H9 (cell line): ENCODE measurements at regions not wholly inside any gene's neighbourhood (a gene's known extent, or its start where the extent isn't known, plus 50 kb on each side); places are given as distances from the start of the nearest gene placed in this dataset.

Source experiments
- DNase-seq: peaks from one replicate; pipeline ENCODE4 v3.0.0-alpha.2; 2017
- H2AFZ ChIP-seq: one replicate; pipeline ENCODE4 v1.6.1; 2013; ENCODE audit warnings: mild to moderate bottlenecking, low read length, control low read depth, moderate library complexity
- H2AK5ac ChIP-seq: 2 replicates; pipeline ENCODE4 v1.6.1; 2013; ENCODE audit warnings: low read length, control low read depth, mixed read lengths; ENCODE audit not compliant: insufficient read length
- H2BK120ac ChIP-seq: one replicate; pipeline ENCODE4 v1.6.1; 2013; ENCODE audit warnings: low read depth, mild to moderate bottlenecking, low read length, control low read depth, inconsistent platforms; ENCODE audit not compliant: poor library complexity, severe bottlenecking
- H2BK12ac ChIP-seq: 2 replicates; pipeline ENCODE4 v1.6.1; 2013; ENCODE audit warnings: low read length, control low read depth, mixed read lengths, low read depth; ENCODE audit not compliant: insufficient read length
- H2BK15ac ChIP-seq: 2 replicates; pipeline ENCODE4 v1.6.1; 2013; ENCODE audit warnings: low read depth, low read length, control low read depth
- H2BK20ac ChIP-seq: one replicate; pipeline ENCODE4 v1.6.1; 2013; ENCODE audit warnings: low read depth, mild to moderate bottlenecking, low read length, control low read depth, inconsistent platforms; ENCODE audit not compliant: poor library complexity, severe bottlenecking
- H2BK5ac ChIP-seq: 2 replicates; pipeline ENCODE4 v1.6.1; 2013; ENCODE audit warnings: low read length, control low read depth, mixed read lengths; ENCODE audit not compliant: insufficient read length
- H3K14ac ChIP-seq: 2 replicates; pipeline ENCODE4 v1.6.1; 2013; ENCODE audit warnings: low read length, control low read depth; ENCODE audit not compliant: insufficient read depth
- H3K18ac ChIP-seq: 2 replicates; pipeline ENCODE4 v1.6.1; 2013; ENCODE audit warnings: low read depth, mild to moderate bottlenecking, mixed read lengths, low read length, control low read depth; ENCODE audit not compliant: insufficient read length
- H3K23ac ChIP-seq: 2 replicates; pipeline ENCODE4 v1.6.1; 2013; ENCODE audit warnings: low read length, control low read depth, mixed read lengths, low read depth; ENCODE audit not compliant: insufficient read length
- H3K23me2 ChIP-seq: 2 replicates; pipeline ENCODE4 v1.6.1; 2013; ENCODE audit warnings: low read depth, mild to moderate bottlenecking, mixed read lengths, low read length, control low read depth; ENCODE audit not compliant: insufficient read length, poor library complexity, severe bottlenecking
- H3K27ac ChIP-seq: 2 replicates; pipeline ENCODE4 v1.5.1; 2013; ENCODE audit warnings: low read length, control low read depth, mixed read lengths, low read depth; ENCODE audit not compliant: insufficient read length
- H3K27me3 ChIP-seq: 2 replicates; pipeline ENCODE4 v1.6.1; 2013; ENCODE audit warnings: low read length, control low read depth, inconsistent platforms; ENCODE audit not compliant: insufficient read depth
- H3K4ac ChIP-seq: 2 replicates; pipeline ENCODE4 v1.6.1; 2013; ENCODE audit warnings: low read depth, mild to moderate bottlenecking, control low read depth, inconsistent platforms, low read length, moderate library complexity
- H3K4me1 ChIP-seq: 2 replicates; pipeline ENCODE4 v1.6.1; 2013; ENCODE audit warnings: low read length, control low read depth, inconsistent platforms; ENCODE audit not compliant: insufficient read depth
- H3K4me2 ChIP-seq: 2 replicates; pipeline ENCODE4 v1.6.1; 2013; ENCODE audit warnings: low read length, control low read depth, mixed read lengths; ENCODE audit not compliant: insufficient read length, insufficient read depth
- H3K56ac ChIP-seq: 2 replicates; pipeline ENCODE4 v1.6.1; 2013; ENCODE audit warnings: low read depth, mild to moderate bottlenecking, mixed read lengths, low read length, control low read depth; ENCODE audit not compliant: insufficient read length
- H3K79me1 ChIP-seq: 2 replicates; pipeline ENCODE4 v1.6.1; 2013; ENCODE audit warnings: low read depth, mild to moderate bottlenecking, moderate library complexity, low read length, control low read depth, inconsistent platforms; ENCODE audit not compliant: insufficient read depth, poor library complexity, severe bottlenecking
- H3K79me2 ChIP-seq: 2 replicates; pipeline ENCODE4 v1.6.1; 2013; ENCODE audit warnings: low read length, control low read depth, inconsistent platforms; ENCODE audit not compliant: insufficient read depth
- H3K9ac ChIP-seq: 2 replicates; pipeline ENCODE4 v1.6.1; 2013; ENCODE audit warnings: low read length, control low read depth, mixed read lengths; ENCODE audit not compliant: insufficient read length; ENCODE audit errors: extremely low read depth
- H3K9me3 ChIP-seq: one replicate; pipeline ENCODE4 v1.6.1; 2013; ENCODE audit warnings: low read depth, low read length, inconsistent platforms; ENCODE audit not compliant: control insufficient read depth
- H3T11ph ChIP-seq: one replicate; pipeline ENCODE4 v1.6.1; 2013; ENCODE audit warnings: mild to moderate bottlenecking, low read length, control low read depth, inconsistent platforms
- H4K20me1 ChIP-seq: one replicate; pipeline ENCODE4 v1.6.1; 2013; ENCODE audit not compliant: control insufficient read depth, insufficient read length, insufficient read depth
- H4K5ac ChIP-seq: 2 replicates; pipeline ENCODE4 v1.6.1; 2013; ENCODE audit warnings: low read depth, mild to moderate bottlenecking, mixed read lengths, low read length, control low read depth; ENCODE audit not compliant: insufficient read length
- H4K8ac ChIP-seq: replicated peaks from 2 replicates; pipeline ENCODE4 v1.6.1; 2013; ENCODE audit warnings: low read length, control low read depth, mixed read lengths, low read depth; ENCODE audit not compliant: insufficient read length
- H4K91ac ChIP-seq: 2 replicates; pipeline ENCODE4 v1.6.1; 2013; ENCODE audit warnings: low read depth, mild to moderate bottlenecking, moderate library complexity, mixed read lengths, low read length, control low read depth; ENCODE audit not compliant: insufficient read length
- H3K27ac Mint-ChIP-seq, 3 experiments: 2 replicates in 2 of 3; 3 replicates in 1 of 3; pipeline ENCODE4 v1.8.0; 2020 to 2021; ENCODE audit warnings: mixed read lengths in 3 of 3, mild to moderate bottlenecking in 1 of 3, moderate library complexity in 1 of 3
- H3K27me3 Mint-ChIP-seq: 2 replicates; pipeline ENCODE4 v1.8.0; 2021; ENCODE audit warnings: low read depth, mild to moderate bottlenecking, moderate library complexity, mixed read lengths
- H3K36me3 Mint-ChIP-seq, 3 experiments: 2 replicates in 2 of 3; 3 replicates in 1 of 3; pipeline ENCODE4 v1.8.0; 2020 to 2021; ENCODE audit warnings: low read depth in 3 of 3, mixed read lengths in 3 of 3; ENCODE audit not compliant: insufficient read depth in 1 of 3
- H3K4me1 Mint-ChIP-seq, 2 experiments: 2 replicates each; pipeline ENCODE4 v1.8.0; 2020; ENCODE audit warnings: mixed read lengths in 2 of 2
- H3K4me3 Mint-ChIP-seq, 2 experiments: 2 replicates in 1 of 2; 3 replicates in 1 of 2; pipeline ENCODE4 v1.8.0; 2020 to 2021; ENCODE audit warnings: mild to moderate bottlenecking in 2 of 2, mixed read lengths in 2 of 2, moderate library complexity in 1 of 2
- H3K9me3 Mint-ChIP-seq, 2 experiments: 2 replicates in 1 of 2; 3 replicates in 1 of 2; pipeline ENCODE4 v1.8.0; 2020; ENCODE audit warnings: mild to moderate bottlenecking in 2 of 2, mixed read lengths in 2 of 2, moderate library complexity in 1 of 2
- WGBS: extraction: QIAGEN DNeasy Blood & Tissue Kit; methylation state at CpG from one replicate; pipeline ENCODE4 v1.1.7; 2013; ENCODE audit warnings: missing lambda C conversion rate, low lambda C conversion rate, mixed read lengths; ENCODE audit not compliant: insufficient read length; ENCODE audit errors: extremely low coverage; 5-methylcytosine and 5-hydroxymethylcytosine counted together
- TF ChIP-seq, protein P1 (sequence below): fragments of 200-600 bp; sonication (generic); conservative IDR thresholded peaks from 3 replicates; pipeline ENCODE4 v1.8.0; 2021; ENCODE audit warnings: antibody characterized with exemption, mild to moderate bottlenecking

DNA sequence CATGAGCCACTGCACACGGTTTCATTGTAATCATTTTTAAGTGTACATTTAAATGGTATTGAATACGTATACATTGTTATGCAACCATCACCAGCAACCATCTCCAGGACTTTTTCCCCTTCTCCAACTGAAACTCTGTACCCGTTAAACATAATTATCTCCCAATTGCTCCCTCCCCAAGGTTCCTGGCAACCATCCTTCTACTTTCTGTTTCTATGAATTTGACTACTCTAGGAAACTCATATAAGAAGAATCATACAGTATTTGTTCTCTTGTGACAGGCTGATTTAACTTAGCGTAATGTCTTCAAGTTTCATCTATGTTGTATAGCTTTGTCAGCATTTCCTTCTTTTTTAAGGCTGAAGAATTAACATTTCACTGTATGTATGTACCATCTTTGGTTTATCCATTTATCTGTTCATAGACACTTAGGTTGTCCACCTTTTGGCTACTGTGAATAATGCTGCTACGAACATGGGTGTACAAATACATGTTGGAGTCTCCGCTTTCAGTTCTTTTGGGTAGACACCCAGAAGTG, 223.1 kb downstream of the EFCAB11 start:
- H4K5ac ChIP-seq, result no peak overlapping the region
- H3K27me3 ChIP-seq, result no peaks in the 10 kb centered on the region
- H3K23me2 ChIP-seq, result no peaks in the 10 kb centered on the region
- H3K14ac ChIP-seq, result no peak overlapping the region
- no CpG with 5 or more reads among the region's 6 CpGs for WGBS
- no peak overlapping the region for H3K4ac ChIP-seq
- H3K56ac ChIP-seq, result no peak overlapping the region
- H3K4me2 ChIP-seq, result no peak overlapping the region
- H3K4me1 Mint-ChIP-seq, result peaks cover 0 to 3% of the 10 kb centered on the region in 2 experiments; a peak in 2 of 4 replicates
- no peak overlapping the region for H3K23ac ChIP-seq
- no peaks in the 10 kb centered on the region for H4K20me1 ChIP-seq
- no peak overlapping the region for H2AFZ ChIP-seq
- DNase-seq, result no peak
- H3K27me3 Mint-ChIP-seq, result no peaks in the 10 kb centered on the region
- H3K4me3 Mint-ChIP-seq, result no peak overlapping the region
- H3T11ph ChIP-seq, result no peak overlapping the region
- H4K91ac ChIP-seq, result no peak overlapping the region
- no peak overlapping the region for H2BK5ac ChIP-seq
- H3K9ac ChIP-seq, result no peak overlapping the region
- H3K27ac Mint-ChIP-seq, result no peak overlapping the region
- H3K79me1 ChIP-seq, result no peaks in the 10 kb centered on the region
- no peak overlapping the region for H2BK12ac ChIP-seq
- H3K9me3 ChIP-seq, result no peaks in the 10 kb centered on the region
- H3K18ac ChIP-seq, result no peak overlapping the region
- no peak overlapping the region for H2BK120ac ChIP-seq
- H2BK15ac ChIP-seq, result no peak overlapping the region
- no peak overlapping the region for H2BK20ac ChIP-seq
- TF ChIP-seq, protein P1, sequence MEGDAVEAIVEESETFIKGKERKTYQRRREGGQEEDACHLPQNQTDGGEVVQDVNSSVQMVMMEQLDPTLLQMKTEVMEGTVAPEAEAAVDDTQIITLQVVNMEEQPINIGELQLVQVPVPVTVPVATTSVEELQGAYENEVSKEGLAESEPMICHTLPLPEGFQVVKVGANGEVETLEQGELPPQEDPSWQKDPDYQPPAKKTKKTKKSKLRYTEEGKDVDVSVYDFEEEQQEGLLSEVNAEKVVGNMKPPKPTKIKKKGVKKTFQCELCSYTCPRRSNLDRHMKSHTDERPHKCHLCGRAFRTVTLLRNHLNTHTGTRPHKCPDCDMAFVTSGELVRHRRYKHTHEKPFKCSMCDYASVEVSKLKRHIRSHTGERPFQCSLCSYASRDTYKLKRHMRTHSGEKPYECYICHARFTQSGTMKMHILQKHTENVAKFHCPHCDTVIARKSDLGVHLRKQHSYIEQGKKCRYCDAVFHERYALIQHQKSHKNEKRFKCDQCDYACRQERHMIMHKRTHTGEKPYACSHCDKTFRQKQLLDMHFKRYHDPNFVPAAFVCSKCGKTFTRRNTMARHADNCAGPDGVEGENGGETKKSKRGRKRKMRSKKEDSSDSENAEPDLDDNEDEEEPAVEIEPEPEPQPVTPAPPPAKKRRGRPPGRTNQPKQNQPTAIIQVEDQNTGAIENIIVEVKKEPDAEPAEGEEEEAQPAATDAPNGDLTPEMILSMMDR, result no peak
- H3K79me2 ChIP-seq, result no peaks in the 10 kb centered on the region
- no peaks in the 10 kb centered on the region for H3K4me1 ChIP-seq
- no peaks in the 10 kb centered on the region; a peak in 2 of 7 replicates for H3K36me3 Mint-ChIP-seq
- no peak overlapping the region for H3K27ac ChIP-seq
- no peak overlapping the region for H2AK5ac ChIP-seq
- peaks cover 3% of the 10 kb centered on the region in 2 experiments; a peak in 2 of 5 replicates for H3K9me3 Mint-ChIP-seq
- H4K8ac ChIP-seq, result no peak overlapping the region
